ENCODE measurements at regions not wholly inside any gene's neighbourhood (a gene's known extent, or its start where the extent isn't known, plus 50 kb on each side); places are given as distances from the start of the nearest gene placed in this dataset.

DNA sequence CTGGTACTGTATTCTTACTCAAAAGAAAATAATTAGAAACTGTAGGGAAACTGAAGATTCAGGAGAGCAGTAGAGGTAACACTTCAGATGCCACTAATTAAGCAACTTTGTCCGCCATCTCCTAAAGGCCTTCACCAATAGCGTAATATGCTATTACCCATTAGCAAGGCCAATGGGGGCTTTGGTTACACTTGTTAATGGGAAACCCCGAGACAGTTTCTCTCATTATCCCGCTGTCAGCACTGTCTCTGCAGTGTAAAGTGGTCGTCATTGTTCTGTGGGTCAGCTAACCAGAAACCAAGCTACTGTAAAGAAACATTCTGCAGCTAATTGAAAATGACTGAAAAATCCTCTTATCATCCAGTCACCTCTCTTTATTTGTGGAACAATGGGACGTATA lies 468.0 kb upstream of the POU3F2 start:
- no peak for TF ChIP-seq EZH2 (IDR thresholded peaks at IDR 0.05; ENCODE audit: insufficient read depth, poor library complexity, severe bottlenecking)
- no peak for TF ChIP-seq EZH2phosphoT487 (IDR thresholded peaks at IDR 0.05; ENCODE audit: insufficient read depth, low read depth)

Data from GM23248 (cell line).